NCI-H748 (cell line): ENCODE measurements at regions not wholly inside any gene's neighbourhood (a gene's known extent, or its start where the extent isn't known, plus 50 kb on each side); places are given as distances from the start of the nearest gene placed in this dataset.
A peak's percentile ranks its signal among the peaks of the same experiment; 100 is the strongest.

Experiments used
- DNase-seq: peaks from one replicate; lab custom pipeline; 2025; ENCODE audit not compliant: unreplicated experiment; lab: John Stamatoyannopoulos, UW

GRCh38 chr4:133493776-133494175 lies 344.7 kb downstream of the PCDH10 start:
- DNase-seq = peak; percentile 46

DNA sequence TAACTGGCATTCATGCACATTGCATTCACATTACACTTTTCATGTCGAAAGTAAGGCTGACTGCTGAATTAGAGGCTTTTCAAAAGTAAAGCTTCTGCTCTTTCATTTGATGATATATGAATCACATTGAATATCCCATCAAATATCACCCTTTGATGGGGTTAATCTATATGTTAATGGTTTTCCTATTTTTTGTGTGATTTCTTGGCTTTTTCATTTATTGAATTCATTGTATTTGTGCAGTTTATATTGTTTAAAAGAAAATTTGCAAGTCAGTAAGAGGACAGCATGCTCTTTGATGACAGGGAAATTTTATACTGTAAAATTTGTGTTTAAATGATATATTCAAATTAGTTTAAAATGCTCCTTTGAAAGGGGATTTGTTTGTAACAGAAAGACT lies 344.1 kb downstream of the PCDH10 start:
- DNase-seq = no peak

DNA sequence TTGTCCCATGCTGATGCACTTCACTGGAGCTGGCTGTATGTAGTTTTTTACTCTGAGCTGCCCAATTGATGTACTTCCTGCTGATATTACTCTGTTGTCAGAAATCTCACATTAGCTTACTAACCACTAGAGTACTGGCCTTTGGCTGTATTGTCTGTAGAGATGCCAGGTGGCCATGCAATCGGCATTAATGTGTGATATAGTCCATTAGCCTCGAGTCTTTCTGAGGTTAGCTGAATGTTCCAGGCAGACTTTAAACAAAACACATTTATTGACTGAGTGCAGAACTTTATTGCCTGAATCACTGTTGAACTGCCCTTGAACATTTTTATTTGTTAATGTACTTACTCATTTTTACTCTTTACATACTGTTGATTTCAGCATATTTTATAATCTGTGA lies 335.2 kb downstream of the PCDH10 start:
- DNase-seq = peak; percentile 62

- DNase-seq = peak; percentile 56
Measured at GRCh38 chr4:133483600-133484246, 334.6 kb downstream of the PCDH10 start.

DNA sequence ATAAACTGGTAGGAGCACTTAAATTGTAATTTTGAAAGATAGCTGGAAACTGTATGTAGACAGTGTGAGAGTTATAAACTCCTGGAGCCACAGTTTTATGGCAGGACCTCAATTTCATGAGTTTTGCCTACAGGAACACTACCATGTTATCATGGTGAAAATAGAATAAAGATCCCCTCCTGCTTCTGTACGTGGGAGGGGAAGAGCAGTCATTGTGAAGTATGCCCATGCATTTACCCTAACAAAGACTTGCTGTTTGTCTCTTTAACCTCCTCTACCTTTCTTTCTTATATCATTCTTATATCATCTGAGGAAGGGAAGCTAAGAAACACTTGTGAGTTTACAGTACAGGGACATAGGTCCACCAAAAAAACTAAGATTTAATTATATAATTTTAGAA lies 327.0 kb downstream of the PCDH10 start:
- no peak for DNase-seq

GRCh38 chr4:133474501-133474900 lies 325.4 kb downstream of the PCDH10 start:
- no peak for DNase-seq

GRCh38 chr4:133472244-133472643 lies 323.1 kb downstream of the PCDH10 start:
- no peak for DNase-seq

DNA sequence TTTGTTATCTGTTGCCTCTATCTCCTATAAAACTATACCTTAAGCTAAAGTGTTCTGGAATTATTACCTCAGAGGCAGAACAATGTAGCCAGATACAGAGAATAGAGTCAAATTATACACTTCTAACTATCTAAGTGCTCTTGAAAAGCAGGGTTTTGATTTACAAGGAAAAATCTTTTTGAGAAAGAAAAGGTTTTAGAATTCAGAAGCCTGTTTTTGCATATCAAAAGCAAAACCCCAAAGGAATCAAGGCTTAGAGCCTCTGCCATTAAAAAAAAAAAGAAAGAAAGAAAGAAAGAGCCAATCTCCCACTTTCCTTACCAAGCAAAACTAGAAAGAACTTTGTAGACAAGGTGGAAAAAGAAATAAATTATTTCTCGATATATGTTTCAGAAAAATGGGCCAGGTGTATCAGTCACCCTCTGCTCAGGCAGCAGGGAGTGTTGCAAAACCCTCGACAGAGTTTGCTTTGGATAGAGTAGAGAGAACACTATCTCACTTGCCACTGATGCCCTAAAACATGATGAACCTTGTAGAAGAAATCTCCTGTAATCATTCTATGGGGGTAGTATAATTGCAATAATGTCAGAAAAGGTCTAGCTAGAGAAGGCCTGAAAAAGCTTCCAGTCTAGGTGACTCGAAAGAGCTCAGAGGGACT lies 318.3 kb downstream of the PCDH10 start:
- DNase-seq = no peak

- no peak for DNase-seq
Measured at GRCh38 chr4:133465022-133465421, 315.9 kb downstream of the PCDH10 start.

- DNase-seq = no peak
Measured at GRCh38 chr4:133464311-133464710, 315.2 kb downstream of the PCDH10 start.

GRCh38 chr4:133452678-133453077 lies 303.6 kb downstream of the PCDH10 start:
- DNase-seq = no peak

DNA sequence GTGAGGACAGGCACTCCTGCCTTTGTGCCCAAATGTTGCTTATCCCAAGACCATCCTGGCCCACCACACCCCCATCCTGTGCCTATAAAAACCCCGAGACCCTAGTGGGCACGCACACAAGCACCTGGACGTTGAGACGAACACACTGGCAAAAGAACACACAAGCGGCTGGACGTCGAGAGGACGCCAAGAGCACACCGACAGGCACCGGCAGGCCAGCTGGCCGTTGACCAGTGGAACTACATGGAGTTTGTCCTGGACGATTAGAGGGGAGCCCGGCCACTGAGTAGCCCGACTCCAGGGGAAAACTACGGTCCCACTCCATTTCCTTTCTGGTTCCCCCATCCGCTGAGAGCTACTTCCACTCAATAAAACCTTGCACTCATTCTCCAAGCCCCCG lies 301.7 kb downstream of the PCDH10 start:
- no peak for DNase-seq

DNA sequence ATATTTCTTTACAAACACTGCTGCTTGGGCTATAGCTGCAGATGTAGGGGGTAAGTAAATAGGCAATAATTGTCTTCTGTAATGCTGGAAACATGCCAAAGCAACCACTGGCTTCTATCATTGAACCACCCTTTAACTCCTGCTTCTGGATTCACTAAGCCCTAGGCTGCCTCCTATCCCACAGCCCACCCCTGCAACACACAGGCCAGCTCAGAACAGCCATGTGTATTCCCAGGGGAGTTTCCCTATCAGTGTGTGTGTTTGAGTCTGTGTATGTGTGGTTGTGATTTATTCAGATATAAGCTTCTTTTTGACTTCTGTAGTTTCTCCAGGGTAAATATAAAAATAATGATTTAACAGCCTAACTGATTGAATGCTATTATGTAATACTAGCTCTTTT lies 291.3 kb downstream of the PCDH10 start:
- DNase-seq = peak; percentile 81

DNA sequence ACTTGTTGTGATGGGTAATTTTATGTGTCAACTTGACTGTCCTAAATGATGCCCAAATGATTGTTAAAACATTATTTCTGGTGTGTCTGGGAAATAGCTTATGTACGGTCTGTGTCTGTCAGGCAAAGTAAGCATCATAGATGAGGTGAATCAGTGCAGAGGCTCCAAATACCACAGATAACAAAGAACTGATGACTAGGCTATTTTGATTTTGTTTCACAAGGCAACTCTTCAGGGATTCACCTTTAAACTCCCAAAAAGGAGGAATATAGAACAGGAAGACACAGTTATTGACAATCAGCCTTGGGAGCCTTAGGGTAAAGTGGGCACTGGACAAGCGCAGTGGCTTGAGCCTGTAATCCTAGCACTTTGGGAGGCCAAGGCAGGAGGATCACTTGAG lies 290.7 kb downstream of the PCDH10 start:
- DNase-seq = no peak

DNA sequence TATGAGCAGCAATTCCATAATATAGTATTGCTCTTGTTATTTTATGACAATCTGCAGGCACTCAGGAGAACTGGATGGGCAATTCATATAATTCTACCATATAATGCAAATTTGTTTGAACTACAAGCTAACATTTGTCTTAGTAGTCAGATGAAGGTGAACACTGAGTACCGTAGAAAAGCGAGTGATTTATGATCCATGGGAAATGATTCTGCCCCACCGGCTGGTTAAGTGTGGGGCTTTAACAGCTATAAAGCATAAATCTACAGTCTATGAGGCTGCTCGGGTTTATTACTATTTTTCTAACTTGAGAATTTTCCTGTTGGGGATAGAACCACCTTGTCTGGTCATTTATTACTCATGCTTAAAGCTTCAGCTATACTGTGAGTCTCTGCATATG lies 275.5 kb downstream of the PCDH10 start:
- no peak for DNase-seq

- DNase-seq = no peak
Measured at GRCh38 chr4:133403913-133404312, 254.8 kb downstream of the PCDH10 start.

DNA sequence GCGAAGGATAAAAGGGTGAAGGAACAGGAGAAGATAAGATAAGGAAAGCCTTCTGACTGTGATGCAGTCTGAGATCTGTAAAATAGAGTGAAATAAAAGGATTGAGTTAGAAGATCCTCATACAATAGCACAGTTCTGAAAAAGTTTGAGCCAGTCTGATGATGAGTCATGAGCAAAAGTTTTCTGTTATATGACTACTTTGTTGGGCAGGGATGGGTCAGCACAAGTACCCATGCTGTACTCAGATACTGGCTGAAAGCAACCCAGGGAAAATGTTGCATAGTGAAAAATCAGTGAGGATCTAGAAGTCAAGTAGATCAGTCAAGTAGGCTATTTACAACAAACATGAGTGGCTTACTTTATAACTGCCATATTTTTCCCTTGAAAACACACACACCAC lies 253.5 kb downstream of the PCDH10 start:
- DNase-seq = no peak

- no peak for DNase-seq
Measured at GRCh38 chr4:133394971-133395627, 246.0 kb downstream of the PCDH10 start.

GRCh38 chr4:133390198-133390855 lies 241.2 kb downstream of the PCDH10 start:
- no peak for DNase-seq

DNA sequence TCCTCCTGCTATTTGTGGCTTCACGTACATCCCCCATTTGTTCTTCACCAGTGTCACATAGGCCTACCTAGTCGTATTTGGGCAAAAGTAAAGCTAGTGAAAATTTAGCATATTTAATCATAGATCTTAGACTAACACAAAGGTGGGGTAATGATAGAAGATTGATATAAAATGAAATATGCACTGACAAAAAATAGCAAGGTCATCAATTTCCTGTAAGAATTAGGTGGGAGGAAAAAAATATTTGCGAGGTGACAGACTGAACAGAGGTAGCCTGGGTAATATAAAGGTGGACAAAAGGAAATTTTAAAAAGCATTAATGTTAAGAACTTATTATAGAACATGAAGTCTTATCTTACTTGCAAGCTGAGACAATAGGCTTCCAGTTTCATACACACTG lies 239.9 kb downstream of the PCDH10 start:
- no peak for DNase-seq

DNA sequence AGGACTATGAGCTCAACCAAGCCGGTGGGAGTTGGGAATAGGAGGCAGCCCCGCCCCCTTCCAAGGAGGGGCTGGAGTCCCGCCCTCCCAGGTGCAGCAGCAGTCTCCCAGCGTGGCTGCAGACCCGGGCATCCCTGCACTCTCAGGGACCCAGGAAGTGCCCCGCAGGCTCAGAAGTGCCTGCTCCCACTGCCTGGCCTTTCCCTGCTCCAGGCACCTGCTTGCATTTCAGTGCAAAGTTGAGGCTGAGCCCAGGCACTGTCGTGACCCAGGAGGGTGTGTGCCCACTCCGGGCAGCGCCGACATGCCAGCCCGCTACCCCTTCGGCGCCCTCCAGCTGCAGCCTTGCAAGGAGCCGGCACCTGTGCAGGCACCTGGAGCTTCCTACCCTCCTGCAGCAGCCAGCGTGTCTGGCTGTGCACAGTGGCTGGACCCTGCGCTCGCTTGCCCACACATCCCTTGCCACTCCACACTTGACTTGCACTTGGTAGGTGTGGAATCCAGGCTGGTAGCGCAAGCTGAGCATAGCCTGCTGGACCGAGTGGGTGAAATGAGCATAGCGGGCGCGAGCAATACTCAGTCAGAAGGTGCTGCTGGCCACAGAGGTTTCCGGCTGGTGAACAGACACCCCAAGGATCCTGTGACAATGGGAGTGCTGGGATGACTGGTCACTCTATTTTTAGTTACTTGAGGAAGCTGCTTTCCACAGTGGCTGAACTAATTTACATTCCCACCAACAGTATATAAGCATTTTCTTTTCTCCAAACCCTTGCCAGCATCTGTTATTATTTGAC lies 236.3 kb downstream of the PCDH10 start:
- DNase-seq = no peak
